NT2/D1 (cell line): ENCODE measurements at regions not wholly inside any gene's neighbourhood (a gene's known extent, or its start where the extent isn't known, plus 50 kb on each side); places are given as distances from the start of the nearest gene placed in this dataset.
"Not testable (repeated sequence)": the region's sequence is repeated elsewhere in the genome, so short reads cannot be mapped to it uniquely, and the experiment has no call there.

Source experiments
- DNase-seq: peaks from one replicate; pipeline ENCODE4 v3.0.0-alpha.2; 2011; ENCODE audit warnings: low read depth, low spot score
- H3K27me3 ChIP-seq: 2 replicates; pipeline ENCODE4 v1.6.0; 2011; ENCODE audit warnings: mild to moderate bottlenecking; ENCODE audit not compliant: insufficient read length, insufficient read depth
- H3K36me3 ChIP-seq: 2 replicates; pipeline ENCODE4 v1.6.1; 2011; ENCODE audit warnings: mild to moderate bottlenecking, low read length, mixed read lengths; ENCODE audit not compliant: insufficient read depth, insufficient read length
- H3K4me1 ChIP-seq: 2 replicates; pipeline ENCODE4 v1.5.1; 2011; ENCODE audit not compliant: insufficient read depth, insufficient read length
- H3K4me3 ChIP-seq: 2 replicates; pipeline ENCODE4 v1.5.1; 2011; ENCODE audit warnings: low read depth; ENCODE audit not compliant: insufficient read length
- H3K9ac ChIP-seq: 2 replicates; pipeline ENCODE4 v1.6.0; 2011; ENCODE audit warnings: low read depth; ENCODE audit not compliant: insufficient read length
- H3K9me3 ChIP-seq: 2 replicates; pipeline ENCODE4 v1.5.1; 2011; ENCODE audit warnings: mild to moderate bottlenecking, low read length; ENCODE audit not compliant: insufficient read depth
- SUZ12 ChIP-seq: IDR thresholded peaks from 2 replicates; pipeline ENCODE4 v1.6.1; 2011; ENCODE audit not compliant: insufficient read length, insufficient read depth; ENCODE audit errors: extremely low read depth
- YY1 ChIP-seq: IDR thresholded peaks from 2 replicates; pipeline ENCODE4 v1.6.1; 2011; ENCODE audit not compliant: insufficient read length, insufficient read depth
- ZNF274 ChIP-seq: IDR thresholded peaks from 2 replicates; pipeline ENCODE4 v1.6.1; 2011; ENCODE audit warnings: mild to moderate bottlenecking, low read depth, low read length

DNA sequence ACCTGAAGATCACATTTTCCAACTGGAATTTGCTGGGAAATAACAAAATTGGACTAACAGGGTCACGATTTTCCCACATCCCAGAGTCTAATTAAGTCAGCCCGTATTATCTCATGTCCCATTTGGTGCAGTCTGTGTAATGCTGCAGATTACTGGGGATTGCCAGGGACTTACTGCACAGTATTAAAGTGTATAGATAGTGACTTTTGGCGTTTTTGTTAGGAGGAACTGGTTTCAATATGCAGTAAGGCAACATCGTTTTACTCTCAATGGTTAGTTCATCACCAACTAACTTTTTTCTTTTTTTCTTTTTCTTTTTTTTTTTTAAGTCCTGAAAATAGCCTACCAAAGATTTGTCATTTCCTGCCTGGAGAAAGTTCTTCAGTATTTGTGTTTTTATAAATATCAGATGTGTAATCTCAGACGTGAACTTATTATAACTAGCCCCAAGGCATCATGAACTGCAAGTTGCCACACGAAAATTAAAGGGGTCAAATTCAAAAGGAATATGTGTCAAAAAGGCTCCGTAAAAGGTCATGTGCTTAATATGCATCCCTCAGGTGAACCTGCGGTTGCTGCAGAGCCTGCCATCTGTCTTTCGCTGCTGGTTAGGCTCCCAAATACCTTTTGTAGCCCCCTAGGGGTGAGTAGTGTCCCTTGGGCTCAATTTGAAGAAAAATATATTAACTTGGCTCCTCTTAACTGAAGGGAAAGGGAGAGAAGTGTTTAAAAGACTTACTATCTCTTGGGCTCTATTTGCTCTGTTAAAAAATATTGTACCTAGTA is 176.7 kb upstream of the ADAMTSL1 start:
- Histone ChIP-seq H3K27me3 (no peaks in the 10 kb centered on the region), H3K9me3 (no peaks in the 10 kb centered on the region), H3K4me3 (no peak overlapping the region), H3K9ac (no peak overlapping the region), H3K36me3 (no peaks in the 10 kb centered on the region), H3K4me1 (no peaks in the 10 kb centered on the region)
- TF ChIP-seq ZNF274: no peak
- TF ChIP-seq SUZ12: no peak
- TF ChIP-seq YY1: no peak
- DNase-seq: peak; percentile 22

DNA sequence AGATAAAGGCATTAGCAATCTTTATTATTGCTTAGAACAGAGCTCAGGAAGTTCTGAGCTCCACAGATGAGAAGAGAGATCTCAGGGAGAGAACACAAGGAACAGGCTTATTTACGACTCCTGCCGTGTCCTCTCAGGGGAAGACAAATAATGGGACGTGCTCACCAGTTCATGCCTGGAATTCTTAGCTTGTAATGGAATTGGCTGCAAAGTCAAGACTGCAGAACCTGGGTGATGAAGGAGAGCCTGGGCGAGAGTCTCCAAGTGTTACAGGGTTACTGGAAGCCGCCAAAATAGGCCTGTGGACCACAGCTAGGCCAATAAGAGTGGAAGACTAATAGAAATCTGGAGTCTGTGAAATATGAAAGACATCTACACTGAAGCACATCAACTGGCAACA is 174.5 kb upstream of the ADAMTSL1 start:
- TF ChIP-seq ZNF274 (no peak), YY1 (no peak), SUZ12 (no peak)
- no peaks in the 10 kb centered on the region for H3K36me3 ChIP-seq
- no peak overlapping the region for H3K4me3 ChIP-seq
- no peaks in the 10 kb centered on the region for H3K27me3 ChIP-seq
- no peak overlapping the region for H3K9ac ChIP-seq
- H3K4me1 ChIP-seq: no peaks in the 10 kb centered on the region
- no peak for DNase-seq
- 0 out of 2 replicates have a peak, but pooled peaks cover 7% of the 10 kb centered on the region for H3K9me3 ChIP-seq

DNA sequence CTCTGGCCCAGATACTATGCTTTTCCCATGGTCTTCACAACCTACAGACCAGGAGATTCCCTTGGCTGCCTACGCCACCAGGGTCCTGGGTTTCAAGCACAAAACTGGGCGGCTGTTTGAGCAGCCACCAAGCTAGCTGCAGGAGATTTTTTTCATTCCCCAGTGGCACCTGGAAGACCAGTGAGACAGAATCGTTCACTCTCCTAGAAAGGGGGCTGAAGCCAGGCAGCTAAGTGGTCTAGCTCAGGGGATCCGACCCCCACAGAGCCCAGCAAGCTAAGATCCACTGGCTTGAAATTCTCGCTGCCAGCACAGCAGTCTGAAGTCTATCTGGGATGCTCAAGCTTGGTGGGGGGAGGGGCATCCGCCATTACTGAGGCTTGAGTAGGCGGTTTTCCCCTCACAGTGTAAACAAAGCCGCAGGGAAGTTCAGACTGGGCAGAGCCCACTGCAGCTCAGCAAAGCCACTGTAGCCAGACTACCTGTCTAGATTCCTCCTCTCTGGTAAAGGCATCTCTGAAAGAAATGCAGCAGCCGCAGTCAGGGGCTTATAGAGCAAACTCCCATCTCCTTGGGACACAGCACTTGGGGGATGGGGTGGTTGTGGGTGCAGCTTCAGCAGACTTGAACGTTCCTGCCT is 168.7 kb upstream of the ADAMTSL1 start:
- 0 out of 2 replicates have a peak, but pooled peaks cover 12% of the 10 kb centered on the region for H3K9me3 ChIP-seq
- DNase-seq: peak; percentile 11
- H3K9ac ChIP-seq, H3K4me3 ChIP-seq, H3K4me1 ChIP-seq, H3K36me3 ChIP-seq, H3K27me3 ChIP-seq: not testable (repeated sequence)
- peak; percentile 57 for TF ChIP-seq YY1

DNA sequence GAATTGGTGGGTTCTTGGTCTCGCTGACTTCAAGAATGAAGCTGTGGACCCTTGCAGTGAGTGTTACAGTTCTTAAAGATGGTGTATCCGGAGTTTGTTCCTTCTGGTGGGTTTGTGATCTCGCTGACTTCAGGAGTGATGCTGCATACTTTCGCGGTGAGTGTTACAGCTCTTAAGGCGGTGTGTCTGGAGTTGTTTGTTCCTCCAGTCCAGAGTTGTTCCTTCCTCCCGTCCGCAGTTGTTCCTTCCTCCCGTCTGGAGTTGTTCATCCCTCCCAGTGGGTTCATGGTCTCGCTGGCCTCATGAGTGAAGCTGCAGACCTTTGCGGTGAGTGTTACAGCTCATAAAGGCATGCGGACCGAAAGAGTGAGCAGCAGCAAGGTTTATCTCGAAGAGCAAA is 159.6 kb upstream of the ADAMTSL1 start:
- Histone ChIP-seq H3K27me3 (no peaks in the 10 kb centered on the region), H3K36me3 (no peaks in the 10 kb centered on the region), H3K4me1 (no peaks in the 10 kb centered on the region), H3K9me3 (peaks cover 19% of the 10 kb centered on the region; the same call in 1 of the 2 replicates), H3K9ac (no peak overlapping the region), H3K4me3 (no peak overlapping the region)
- DNase-seq: no peak
- TF ChIP-seq ZNF274: no peak
- TF ChIP-seq SUZ12: no peak
- no peak for TF ChIP-seq YY1

DNA sequence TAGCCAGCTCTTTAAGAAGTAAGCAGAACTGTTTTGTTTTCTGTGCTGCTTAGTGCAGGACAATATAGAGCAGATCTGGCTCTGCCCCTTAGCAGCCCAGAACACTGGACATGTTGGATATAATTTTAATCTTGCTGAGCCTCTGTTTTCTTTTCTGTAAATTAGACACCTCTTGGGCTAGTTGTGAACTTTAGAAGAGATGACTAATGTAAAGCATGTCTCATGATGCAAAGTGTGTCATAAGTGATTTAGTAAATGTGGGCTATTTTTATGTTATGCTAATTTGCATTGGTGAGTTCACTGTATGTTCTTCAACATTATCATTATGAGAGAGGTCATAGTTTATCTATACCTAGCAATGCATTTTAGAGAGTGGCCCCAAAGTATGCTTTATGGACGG is 156.1 kb upstream of the ADAMTSL1 start:
- Histone ChIP-seq H3K4me1 (no peaks in the 10 kb centered on the region), H3K4me3 (no peak overlapping the region), H3K36me3 (no peaks in the 10 kb centered on the region), H3K9ac (no peak overlapping the region), H3K27me3 (no peaks in the 10 kb centered on the region), H3K9me3 (peaks cover 19% of the 10 kb centered on the region; the same call in 1 of the 2 replicates)
- TF ChIP-seq ZNF274: no peak
- TF ChIP-seq SUZ12: no peak
- no peak for TF ChIP-seq YY1
- no peak for DNase-seq

DNA sequence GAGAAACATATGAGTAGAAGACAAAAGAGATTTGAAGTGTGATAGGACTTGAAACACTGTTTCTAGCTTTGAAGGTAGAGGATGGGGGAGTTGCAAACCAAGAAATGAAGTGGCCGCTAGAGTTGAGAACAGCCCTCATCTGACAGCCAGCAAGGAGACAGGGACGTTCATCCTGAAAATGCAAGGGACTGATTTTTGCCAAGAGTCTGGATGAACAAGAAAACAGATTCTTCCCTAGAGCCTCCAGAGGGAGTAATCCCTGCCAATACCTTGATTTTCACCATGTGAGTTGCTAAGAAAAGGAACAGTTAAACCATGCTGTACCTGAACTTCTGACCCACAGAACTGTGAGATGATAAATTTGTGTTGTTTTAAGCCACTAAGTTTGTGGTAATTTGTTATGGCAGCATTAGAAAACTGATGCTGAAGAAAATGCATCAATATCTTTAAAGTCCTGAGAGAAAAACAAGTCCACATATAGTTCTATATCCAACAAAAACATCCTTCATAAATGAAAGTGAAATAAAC is 154.0 kb upstream of the ADAMTSL1 start:
- Histone ChIP-seq H3K27me3 (no peaks in the 10 kb centered on the region), H3K9ac (no peak overlapping the region), H3K9me3 (peaks cover 21% of the 10 kb centered on the region; the same call in 1 of the 2 replicates), H3K4me1 (no peaks in the 10 kb centered on the region), H3K4me3 (no peak overlapping the region), H3K36me3 (no peaks in the 10 kb centered on the region)
- TF ChIP-seq SUZ12 (no peak), YY1 (no peak), ZNF274 (no peak)
- no peak for DNase-seq
